NOMO-1 (cell line): ENCODE measurements at regions not wholly inside any gene's neighbourhood (a gene's known extent, or its start where the extent isn't known, plus 50 kb on each side); places are given as distances from the start of the nearest gene placed in this dataset.
"Not testable (repeated sequence)": the region's sequence is repeated elsewhere in the genome, so short reads cannot be mapped to it uniquely, and the experiment has no call there.

Experiments
- DNase-seq, 2 experiments: peaks; one replicate each; lab custom pipeline; 2025; ENCODE audit not compliant: unreplicated experiment in 2 of 2; lab: John Stamatoyannopoulos, UW

DNA sequence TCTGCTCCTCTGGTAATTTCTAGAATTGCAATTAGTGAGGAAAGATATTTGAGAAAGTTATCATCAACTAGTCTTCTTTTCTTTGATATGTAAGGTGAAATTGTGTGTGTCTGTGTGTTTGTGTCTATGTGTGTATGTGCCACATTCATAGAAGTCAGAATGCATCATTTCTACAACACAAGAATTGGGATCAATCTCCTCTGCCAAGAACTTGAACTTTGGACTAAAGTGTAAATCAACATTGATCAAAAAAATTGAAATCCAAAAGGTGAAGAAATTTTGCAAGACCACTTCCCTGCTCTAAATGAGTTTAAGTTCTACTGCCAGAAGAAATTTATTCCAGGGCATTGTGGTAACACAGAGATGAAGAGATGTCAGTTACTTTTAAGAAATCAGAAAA is 1072.8 kb downstream of the GRM8 start:
- DNase-seq: no peak

DNA sequence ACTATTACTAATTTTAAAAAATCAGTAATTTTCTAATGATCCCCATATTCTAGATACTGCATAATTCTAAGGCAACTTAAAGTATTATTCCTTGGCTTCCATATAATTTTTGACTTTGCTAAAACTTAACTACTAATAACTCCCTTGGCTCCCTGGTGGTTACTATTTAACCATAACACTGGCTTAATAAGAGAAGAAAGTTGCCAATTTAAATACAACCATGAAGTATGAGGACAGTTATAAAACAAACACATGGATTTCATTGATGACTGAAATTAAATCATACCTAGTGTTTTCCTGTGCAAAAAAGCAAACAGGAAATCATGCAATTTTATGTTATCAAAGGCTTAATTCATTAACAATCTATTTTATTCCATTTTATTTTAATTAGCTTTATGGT is 1073.9 kb downstream of the GRM8 start:
- no peak for DNase-seq

DNA sequence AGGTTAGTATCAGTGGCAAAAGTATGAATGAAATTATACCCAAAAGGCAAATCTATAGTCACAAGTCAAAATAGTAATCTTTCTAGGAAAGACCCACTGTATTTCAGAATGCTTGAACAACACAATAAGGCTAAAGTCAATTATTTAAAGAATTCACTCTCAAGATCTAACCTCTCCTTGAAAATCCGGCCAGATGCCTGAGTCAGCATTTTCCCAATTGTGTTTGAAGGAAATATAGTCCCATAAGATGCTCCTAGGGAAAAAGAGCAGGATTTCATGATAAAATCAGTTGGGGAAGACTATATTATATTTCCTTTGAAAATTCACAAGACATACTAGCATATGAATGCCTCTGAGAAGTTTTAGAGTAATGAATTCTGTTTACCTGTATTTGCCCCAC is 1075.0 kb downstream of the GRM8 start:
- no peak for DNase-seq

DNA sequence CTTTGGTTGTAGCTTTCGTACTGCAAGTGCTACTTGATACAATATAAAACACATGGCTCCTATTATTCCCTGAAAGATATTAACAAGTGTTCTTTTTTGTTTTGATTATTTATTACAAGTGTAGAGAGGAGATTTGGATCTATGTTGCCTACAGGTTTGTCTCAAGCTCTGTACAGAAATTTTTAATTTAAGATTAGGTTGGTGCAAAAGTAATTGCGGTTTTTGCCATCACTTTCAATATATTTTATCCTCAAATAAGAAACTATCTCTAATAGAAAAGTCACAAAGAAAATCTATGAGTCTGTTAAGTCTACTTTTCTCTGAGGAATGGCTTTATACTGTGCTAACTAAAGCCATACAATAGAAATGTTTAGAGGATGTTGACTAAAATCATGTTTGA is 1086.1 kb downstream of the GRM8 start:
- DNase-seq: no peak

DNA sequence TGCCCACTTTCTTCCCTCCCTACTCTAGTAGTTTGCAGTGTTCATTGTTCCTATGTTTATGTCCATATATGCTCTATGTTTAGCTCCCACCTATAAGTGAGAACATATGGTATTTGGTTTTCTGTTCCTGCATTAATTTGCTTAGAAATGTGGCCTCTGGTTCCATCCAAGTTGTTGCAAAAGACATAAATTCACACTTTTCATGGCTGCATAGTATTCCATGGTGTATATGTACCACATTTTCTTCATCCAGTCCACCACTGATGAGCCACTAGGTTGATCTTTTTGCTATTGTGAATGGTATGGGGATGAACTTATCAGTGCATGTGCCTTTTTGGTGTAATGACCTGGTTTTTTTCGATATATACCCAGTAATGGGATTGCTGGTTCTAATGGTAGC is 1089.1 kb downstream of the GRM8 start:
- no peak for DNase-seq

DNA sequence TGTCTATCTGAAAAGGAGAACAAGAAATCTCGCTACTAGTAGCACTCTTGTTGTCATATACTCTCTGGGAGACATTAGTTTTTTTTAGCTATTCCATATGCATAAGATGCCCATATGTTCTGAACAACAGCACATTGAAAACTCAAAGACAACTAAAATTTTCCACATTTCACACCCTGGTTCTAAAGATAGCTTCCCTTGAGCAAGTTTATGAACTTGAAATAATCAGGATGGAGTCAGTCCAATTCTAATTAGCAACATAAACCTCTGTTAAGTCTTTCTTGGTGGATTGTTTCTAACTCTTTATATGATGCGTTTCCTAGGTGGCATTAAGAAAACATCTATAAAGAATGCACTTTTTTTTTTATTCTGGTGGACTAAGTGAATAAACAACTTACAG is 1095.3 kb downstream of the GRM8 start:
- no peak for DNase-seq

DNA sequence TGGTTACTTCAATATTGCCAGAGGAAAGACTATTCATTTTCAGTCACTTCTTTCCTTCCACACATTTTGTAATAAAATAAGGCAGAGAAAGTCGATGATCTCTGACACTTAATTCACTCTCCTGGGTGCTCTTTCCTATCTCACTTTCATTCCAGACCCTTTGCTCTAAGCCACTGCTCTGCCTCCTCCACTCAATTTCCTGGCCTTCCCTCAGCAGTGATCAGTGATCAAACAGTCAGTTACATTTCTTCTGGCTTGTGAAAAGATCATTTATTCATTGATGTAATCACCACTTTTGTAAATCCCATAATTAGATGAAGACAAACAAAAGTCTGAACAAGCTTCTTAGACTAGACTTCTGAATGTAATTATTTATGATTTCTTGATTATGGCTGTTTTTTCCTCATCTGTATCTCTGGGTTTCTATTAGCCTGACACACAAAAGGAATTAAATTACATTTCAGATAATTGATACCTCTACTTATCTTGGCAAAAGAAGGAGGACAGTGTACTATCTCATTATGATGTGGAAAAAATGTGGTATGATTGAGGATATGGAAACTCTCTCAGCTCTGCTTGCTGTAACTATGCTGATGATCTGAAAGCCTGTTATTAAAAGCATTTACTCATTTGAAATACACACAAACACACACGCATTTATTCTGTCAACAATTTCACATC is 1102.3 kb downstream of the GRM8 start:
- no peak for DNase-seq

DNA sequence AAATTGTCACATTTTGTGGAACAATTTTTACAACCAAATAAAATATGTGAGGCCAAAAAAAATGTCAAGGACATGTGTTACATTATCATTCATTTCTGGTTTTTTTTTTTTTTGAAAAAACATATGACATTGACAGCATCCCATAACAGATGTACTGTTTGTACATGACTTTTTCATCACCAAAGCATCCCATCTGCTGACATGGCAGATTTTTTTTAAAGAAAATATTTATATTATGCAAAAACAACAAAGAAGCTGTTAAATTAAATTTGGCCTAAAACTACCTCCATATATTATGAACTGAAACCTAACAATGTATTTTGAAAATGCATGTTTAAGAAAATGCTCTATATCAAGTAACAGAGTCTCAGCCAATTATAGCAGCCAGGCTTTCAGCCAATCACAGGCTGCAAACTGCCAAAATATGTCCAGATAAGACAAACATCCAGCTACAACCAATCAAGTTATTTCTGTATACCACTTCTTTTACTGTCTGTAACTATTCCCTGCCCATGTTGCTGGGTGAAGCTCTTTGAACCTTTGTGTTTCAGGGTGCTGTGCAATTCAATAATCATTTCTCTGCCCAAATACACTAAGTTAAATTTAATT is 1111.8 kb downstream of the GRM8 start:
- no peak for DNase-seq

DNA sequence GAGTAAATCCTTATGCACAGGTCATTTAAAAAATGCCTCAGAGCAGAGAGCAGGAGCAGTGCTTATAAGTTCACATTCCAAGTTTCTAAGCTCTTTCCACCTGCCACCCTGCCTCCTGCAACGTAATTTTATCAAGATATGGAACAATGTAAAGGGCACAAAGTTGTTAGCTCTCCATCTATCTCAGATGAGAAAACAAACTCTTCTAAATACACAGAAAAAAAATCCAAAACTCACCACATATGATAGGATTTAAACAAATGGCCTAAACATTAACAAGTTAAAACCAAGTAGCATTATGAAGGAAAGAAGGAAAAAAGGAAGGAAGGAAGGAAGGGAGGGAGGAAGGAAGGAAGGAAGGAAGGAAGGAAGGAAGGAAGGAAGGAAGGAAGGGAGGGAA is 1132.8 kb downstream of the GRM8 start:
- no peak for DNase-seq

DNA sequence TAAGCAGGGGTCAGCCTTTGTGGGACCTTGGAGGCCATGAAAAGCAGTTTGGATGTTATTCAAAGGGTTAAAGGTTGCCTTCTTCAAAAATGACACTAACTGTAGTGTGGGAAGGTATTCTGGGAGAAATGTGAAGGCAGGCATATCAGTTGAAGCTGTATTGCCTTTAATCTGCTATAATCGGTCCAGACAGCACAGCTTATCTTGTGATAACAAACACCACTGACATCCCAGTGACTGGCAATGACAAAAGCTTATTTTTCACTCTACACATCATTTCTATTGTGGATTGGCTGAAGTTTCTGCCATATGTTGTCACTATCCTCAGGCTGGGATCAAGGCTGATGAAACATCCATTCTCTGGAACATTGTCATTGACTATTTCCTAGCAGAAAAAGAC is 1149.2 kb downstream of the GRM8 start:
- DNase-seq: no peak

DNA sequence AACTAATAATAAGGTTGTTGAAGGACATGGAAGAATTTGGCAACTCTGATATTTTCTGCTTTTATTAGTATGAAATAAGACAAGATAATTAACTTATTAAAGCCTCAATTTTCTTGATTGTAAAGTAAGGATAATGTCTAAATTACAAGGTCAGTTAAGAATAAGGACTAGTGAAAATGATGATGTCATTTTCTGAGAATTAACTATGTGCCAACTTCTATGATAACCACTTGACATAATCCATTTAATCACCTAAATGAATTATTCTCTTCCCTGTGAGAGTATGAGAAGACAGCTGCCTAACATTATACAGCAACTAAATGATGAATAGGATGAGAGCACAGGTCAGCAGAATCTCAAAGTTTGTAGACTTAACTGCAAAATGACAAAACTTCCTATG is 1153.4 kb upstream of the POT1 start:
- no peak for DNase-seq

DNA sequence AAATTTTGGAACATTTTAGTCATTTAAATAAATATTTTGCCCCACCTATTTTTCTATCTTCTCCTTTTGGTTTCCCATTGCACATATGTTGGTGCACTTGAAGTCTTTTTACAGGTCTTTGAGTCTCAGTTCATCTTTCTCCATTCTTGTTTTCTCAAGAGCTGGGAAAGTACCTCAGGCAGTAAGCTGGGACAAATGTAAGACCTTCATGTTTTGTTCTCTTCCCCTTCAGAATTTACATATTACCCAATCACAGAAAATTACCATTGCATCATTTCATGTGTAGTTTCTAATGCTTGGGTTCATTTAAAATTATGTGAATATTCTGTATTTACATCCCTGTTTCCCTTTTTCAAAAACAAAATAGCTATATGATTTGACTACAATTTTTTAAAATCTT is 1150.0 kb upstream of the POT1 start:
- no peak for DNase-seq

DNA sequence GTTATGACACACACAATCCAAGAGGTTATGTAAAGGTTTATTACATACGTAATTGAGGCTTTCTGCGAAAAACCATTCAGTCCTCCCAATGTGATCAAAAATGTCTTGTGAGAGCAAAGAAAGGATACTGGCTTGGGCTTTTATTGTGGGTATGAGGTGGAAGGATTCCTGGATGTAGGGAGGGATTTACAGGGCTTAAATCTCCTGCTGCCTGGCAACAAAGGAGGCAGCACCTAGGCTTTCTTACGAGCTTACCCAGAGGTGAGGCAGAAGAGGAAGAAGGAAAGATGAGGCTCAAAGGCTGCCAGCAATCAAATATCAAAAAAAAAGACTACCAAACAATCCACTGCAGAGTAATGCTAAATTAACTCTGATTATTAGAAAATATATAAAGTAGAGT is 1149.5 kb upstream of the POT1 start:
- no peak for DNase-seq

DNA sequence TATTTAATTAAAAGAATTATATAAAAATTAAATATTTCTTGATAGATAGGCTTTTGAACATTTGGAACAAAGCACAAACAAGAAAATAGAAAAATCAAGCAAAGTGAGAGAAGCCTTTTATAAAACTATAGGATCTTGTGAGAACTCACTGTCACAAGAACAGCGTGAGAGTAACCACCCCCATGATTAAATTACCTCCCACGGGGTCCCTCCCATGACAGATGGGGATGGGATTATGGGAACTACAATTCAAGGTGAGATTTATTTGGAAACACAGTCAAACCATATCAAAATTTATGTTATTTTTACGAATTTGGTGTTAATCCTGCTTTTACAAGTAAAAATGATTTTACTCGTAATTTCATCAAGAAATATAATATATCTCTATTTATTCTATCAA is 1136.1 kb upstream of the POT1 start:
- no peak for DNase-seq

DNA sequence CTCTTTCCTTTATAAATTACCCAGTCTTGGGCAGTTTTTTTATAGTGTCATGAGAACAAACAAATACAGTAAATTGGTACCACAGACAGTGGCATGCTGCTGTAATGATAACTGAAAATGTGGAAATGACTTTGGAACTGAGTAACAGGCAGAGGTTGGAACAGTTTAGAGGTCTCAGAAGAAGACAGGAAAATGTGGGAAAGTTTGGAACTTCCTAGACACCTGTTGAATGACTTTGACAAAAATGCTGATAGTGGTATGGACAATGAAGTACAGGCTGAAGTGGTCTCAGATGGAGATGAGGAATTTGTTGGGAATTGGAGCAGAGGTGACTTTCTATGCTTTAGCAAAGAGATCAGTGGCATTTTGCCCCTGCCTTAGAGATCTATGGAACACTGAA is 1128.4 kb upstream of the POT1 start:
- DNase-seq: no peak

DNA sequence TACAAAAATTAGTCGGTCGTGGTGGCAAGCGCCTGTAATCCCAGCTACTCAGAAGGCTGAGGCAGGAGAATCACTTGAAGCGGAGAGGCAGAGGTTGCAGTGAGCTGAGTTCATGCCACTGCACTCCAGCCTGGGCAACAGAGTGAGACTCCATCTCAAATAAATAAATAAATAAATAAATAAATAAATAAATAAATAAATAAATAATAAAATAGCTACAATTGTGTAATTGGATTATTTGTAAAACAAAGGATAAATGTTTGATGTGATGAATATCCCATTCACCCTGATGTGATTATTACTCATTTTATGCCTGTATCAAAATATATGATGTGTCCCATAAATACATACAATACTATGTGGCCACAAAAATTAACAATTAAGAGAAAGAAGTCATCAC is 1127.0 kb upstream of the POT1 start:
- not testable (repeated sequence) for DNase-seq

DNA sequence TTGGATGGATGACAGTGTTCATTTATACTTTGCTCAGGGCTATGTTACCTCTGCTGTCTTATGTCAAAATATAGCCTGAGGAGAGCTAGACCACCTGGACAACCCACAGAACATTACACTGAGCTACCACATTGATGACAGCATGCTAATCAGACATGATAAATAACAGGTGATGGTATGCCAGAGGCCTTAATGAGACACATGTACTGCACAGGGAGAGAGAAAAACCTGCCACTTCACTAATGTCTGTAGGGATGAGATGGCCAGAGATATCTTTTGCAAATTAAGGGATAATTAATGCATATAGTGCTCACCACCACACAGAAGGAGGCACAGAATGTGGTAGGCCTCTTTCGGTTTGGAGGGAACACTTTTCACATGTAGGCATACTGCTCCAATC is 1122.6 kb upstream of the POT1 start:
- DNase-seq: no peak

DNA sequence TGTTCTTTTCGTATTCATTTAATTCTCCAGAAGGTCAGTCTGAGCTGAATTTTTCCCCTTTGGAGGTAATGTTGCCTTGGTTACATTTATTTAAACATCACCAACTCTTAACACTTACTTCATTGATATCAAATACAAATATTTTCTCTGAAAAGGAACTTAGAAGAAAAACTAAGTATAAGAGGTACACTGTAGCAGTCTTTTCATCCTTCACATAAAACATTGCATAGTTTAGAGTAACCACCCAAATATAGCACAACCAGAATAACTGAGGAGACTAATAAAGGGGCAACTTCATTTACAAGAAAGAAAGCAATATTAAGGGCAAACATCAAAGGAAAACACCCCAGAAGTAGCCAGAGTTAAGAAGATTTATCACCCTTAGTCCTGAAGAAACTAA is 1115.0 kb upstream of the POT1 start:
- no peak for DNase-seq

DNA sequence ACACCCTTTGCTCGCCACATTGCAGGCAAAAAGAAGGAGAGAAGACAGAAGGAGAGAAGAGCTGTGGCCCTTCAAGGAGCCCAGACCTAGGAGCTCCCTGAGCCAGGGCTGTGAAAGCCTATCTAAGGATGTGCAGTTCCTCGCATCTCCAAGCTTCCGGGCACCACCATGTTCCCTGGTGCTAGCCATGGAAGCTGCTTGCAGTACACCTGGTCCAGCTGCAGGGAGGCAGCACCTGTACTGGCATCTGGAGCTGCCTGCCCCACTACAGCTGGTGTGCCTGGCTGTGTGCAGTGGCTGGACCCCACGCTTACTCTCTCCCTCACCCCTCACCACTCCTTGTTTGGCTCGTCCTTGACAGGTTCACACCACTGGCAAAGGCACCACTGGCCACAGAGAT is 1111.8 kb upstream of the POT1 start:
- no peak for DNase-seq

DNA sequence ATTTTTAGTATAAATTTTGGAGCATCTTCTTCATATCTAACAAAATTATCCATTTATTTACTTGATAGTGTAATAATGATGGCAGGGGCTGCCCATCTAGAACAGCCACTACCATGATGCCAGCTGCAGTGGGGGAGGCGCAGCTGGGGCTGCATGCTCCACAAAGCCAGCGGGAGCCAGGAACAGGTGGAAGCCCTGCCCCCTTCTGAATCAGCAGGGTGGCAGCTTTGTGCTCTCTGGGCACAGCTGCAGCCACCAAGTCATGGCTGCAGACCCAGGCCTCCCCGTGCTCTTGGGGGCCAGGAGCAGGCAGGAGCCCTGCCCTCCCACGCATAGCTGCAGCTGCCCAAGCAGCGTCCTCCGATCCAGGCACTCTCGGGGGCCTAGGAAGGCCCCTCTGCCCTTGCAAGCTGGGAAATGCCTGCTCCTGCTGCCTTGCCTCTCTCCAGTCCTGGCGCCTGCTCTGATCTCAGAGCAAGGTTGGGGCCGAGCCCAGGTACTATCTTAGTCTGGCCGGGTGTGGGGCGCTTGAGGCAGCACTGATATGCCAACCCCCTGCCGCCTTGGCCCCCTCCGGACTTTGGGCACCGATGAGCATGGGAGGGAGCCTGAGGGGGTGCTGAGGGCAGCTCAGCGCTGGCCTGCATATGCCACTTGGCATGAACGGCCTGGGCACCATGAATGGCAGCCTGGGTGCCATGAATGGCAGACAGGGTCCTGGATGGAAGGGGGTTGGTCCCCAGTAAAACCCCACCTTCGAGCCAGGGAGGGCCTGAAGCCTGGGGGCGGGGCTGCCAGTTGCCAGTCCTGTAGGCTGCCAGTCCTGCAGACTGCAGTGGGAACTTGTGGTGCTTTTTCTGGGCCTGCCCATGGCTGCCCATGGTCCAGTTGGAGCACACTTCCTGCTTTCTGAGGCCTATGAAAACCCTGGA is 1110.8 kb upstream of the POT1 start:
- no peak for DNase-seq

DNA sequence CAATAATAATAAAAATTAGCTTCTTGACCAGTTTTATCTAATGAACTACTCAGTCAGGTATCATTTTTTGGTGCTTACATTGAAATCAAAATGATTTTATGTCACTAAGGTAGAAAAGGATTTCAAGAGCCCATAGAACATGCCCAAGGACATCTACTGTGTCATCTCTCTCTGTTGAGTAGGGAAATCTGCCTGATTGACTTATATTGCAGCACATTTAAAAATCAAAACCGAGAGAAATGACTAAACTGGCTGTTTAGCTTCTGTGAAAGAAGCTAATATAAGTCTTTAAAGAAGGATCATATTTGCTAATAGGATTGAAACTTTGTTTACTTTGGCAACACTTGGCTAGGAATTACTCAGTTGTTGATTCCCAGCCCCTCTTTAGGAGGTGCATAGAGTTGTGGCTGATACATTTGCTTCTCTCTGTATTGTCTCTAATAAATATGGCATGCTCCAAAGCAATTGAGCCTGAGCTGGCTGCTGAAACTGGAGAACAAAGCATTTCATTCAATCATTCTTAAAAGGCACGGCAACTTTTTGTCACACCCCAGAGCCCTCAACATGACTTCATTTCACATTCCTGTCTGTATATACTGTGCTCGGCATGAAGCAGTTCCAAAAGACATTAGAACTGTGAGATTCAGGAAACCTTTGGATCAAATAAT is 1096.9 kb upstream of the POT1 start:
- DNase-seq: no peak
